PC-3 (cell line): ENCODE measurements at regions not wholly inside any gene's neighbourhood (a gene's known extent, or its start where the extent isn't known, plus 50 kb on each side); places are given as distances from the start of the nearest gene placed in this dataset.

ENCODE experiments used
- EZH2 ChIP-seq: fragments of 300-600 bp; sonication (generic); IDR thresholded peaks from one replicate; pipeline ENCODE4 v1.6.1; 2017; ENCODE audit warnings: antibody characterized with exemption, mild to moderate bottlenecking, low read length; ENCODE audit not compliant: unreplicated experiment
- TF ChIP-seq, protein P1 (sequence below): fragments of 300-600 bp; sonication (generic); conservative IDR thresholded peaks from 2 replicates; pipeline ENCODE4 v1.5.1; 2017; ENCODE audit warnings: antibody characterized with exemption, low read depth, mild to moderate bottlenecking, low read length

DNA sequence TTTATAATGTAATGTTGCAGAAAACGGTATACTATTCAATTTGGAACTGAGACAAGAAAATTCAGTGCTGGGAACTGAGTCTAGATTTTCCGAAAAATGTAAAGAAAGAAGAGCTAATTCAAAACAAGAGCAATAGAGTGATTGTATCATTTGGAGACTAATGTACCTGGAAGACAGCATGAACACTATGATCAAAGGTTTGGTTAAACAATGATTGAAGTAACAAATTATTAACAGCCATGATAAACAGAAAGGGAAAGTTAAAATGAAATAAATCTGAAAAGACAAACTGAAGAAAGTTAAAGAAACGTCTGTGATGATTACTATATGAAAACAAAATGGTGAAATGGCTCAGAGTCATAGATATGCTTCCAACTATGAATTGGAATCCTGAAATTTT lies 300.6 kb upstream of the MPDZ start:
- TF ChIP-seq, protein P1, sequence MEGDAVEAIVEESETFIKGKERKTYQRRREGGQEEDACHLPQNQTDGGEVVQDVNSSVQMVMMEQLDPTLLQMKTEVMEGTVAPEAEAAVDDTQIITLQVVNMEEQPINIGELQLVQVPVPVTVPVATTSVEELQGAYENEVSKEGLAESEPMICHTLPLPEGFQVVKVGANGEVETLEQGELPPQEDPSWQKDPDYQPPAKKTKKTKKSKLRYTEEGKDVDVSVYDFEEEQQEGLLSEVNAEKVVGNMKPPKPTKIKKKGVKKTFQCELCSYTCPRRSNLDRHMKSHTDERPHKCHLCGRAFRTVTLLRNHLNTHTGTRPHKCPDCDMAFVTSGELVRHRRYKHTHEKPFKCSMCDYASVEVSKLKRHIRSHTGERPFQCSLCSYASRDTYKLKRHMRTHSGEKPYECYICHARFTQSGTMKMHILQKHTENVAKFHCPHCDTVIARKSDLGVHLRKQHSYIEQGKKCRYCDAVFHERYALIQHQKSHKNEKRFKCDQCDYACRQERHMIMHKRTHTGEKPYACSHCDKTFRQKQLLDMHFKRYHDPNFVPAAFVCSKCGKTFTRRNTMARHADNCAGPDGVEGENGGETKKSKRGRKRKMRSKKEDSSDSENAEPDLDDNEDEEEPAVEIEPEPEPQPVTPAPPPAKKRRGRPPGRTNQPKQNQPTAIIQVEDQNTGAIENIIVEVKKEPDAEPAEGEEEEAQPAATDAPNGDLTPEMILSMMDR, result no peak
- TF ChIP-seq EZH2, result no peak
